ENCODE measurements at regions not wholly inside any gene's neighbourhood (a gene's known extent, or its start where the extent isn't known, plus 50 kb on each side); places are given as distances from the start of the nearest gene placed in this dataset.
"Not testable (repeated sequence)": the region's sequence is repeated elsewhere in the genome, so short reads cannot be mapped to it uniquely, and the experiment has no call there.

DNA sequence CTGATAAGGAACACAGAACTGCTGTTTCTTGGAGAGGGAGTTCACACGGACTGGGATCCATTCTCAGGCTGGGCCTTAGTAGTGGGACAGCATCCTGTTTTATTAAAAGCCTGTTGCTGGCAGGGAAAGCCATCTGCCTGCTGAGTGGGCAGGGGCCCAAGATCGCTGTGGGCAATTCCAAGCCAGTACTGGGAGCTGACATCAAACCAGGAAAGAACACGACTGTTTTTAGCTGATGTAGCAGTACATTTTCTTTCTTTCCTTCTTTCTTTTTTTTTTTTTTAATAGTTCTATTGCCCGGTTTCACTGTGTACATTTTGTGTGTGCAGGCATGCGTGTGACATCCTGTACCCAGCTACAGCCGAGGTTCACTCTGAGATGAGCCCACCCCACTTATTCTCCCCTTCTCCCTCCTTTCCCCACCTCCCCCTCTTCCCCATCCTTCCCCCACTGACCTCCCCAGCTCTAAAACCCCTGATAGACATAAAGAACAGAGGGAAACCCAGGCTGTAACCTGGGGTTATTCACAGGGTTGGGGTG is 143.5 kb upstream of the PLGLB2 start:
- TF ChIP-seq CTCF (conservative IDR thresholded peaks at IDR 0.05; ENCODE audit: low read depth, low read length); EZH2phosphoT487 (IDR thresholded peaks at IDR 0.05; ENCODE audit: borderline replicate concordance, low read length): not testable (repeated sequence)

Measured in PC-3 (cell line).